HG02885 (cell line): ENCODE measurements at regions not wholly inside any gene's neighbourhood (a gene's known extent, or its start where the extent isn't known, plus 50 kb on each side); places are given as distances from the start of the nearest gene placed in this dataset.

ENCODE experiments used
- ATAC-seq: cut with Tn5 transposase; IDR thresholded peaks from one replicate; pipeline ENCODE4 v1.9.1; 2021; ENCODE audit warnings: mild to moderate bottlenecking; ENCODE audit not compliant: unreplicated experiment, poor library complexity

GRCh38 chr21:28758042-28758882 is 234.4 kb downstream of the LTN1 start:
- ATAC-seq = no peak

- ATAC-seq = no peak
Measured at GRCh38 chr21:28754862-28755261, 237.8 kb downstream of the LTN1 start.

GRCh38 chr21:28754127-28754611 is 238.5 kb downstream of the LTN1 start:
- no peak for ATAC-seq

GRCh38 chr21:28752131-28752530 is 240.5 kb downstream of the LTN1 start:
- no peak for ATAC-seq

- ATAC-seq = no peak
Measured at GRCh38 chr21:28751176-28751575, 241.5 kb downstream of the LTN1 start.

- ATAC-seq = no peak
Measured at GRCh38 chr21:28750565-28750964, 242.1 kb downstream of the LTN1 start.

GRCh38 chr21:28749536-28749935 is 243.1 kb downstream of the LTN1 start:
- no peak for ATAC-seq

- ATAC-seq = no peak
Measured at GRCh38 chr21:28747464-28747863, 245.2 kb downstream of the LTN1 start.

GRCh38 chr21:28746166-28746565 is 246.5 kb downstream of the LTN1 start:
- no peak for ATAC-seq

- ATAC-seq = peak; percentile 86
Measured at GRCh38 chr21:28745131-28746016, 247.3 kb downstream of the LTN1 start.

- no peak for ATAC-seq
Measured at GRCh38 chr21:28743723-28744122, 249.0 kb downstream of the LTN1 start.

- no peak for ATAC-seq
Measured at GRCh38 chr21:28742527-28742926, 250.2 kb downstream of the LTN1 start.

GRCh38 chr21:28740125-28740524 is 252.6 kb downstream of the LTN1 start:
- ATAC-seq = no peak

GRCh38 chr21:28738882-28739281 is 253.8 kb downstream of the LTN1 start:
- ATAC-seq = peak; percentile 84

- no peak for ATAC-seq
Measured at GRCh38 chr21:28738420-28738704, 254.3 kb downstream of the LTN1 start.

- no peak for ATAC-seq
Measured at GRCh38 chr21:28737674-28738419, 254.8 kb downstream of the LTN1 start.

- ATAC-seq = no peak
Measured at GRCh38 chr21:28734522-28735175, 258.0 kb downstream of the LTN1 start.

GRCh38 chr21:28731700-28732321 is 260.9 kb downstream of the LTN1 start:
- ATAC-seq = no peak

GRCh38 chr21:28729887-28730286 is 262.8 kb downstream of the LTN1 start:
- ATAC-seq = no peak

- ATAC-seq = no peak
Measured at GRCh38 chr21:28727809-28728208, 264.9 kb downstream of the LTN1 start.
